ENCODE measurements at regions not wholly inside any gene's neighbourhood (a gene's known extent, or its start where the extent isn't known, plus 50 kb on each side); places are given as distances from the start of the nearest gene placed in this dataset.
"Not testable (repeated sequence)": the region's sequence is repeated elsewhere in the genome, so short reads cannot be mapped to it uniquely, and the experiment has no call there.

GRCh38 chr16:17567455-17567854 is 96.7 kb upstream of the XYLT1 start:
- DNase-seq: no peak

- no peak for DNase-seq
These were observed 96.1 kb upstream of the XYLT1 start for GRCh38 chr16:17566656-17567450.

GRCh38 chr16:17566075-17566474 is 95.3 kb upstream of the XYLT1 start:
- DNase-seq: no peak

- no peak for DNase-seq
These were observed 94.8 kb upstream of the XYLT1 start for GRCh38 chr16:17565605-17566004.

- no peak for DNase-seq
These were observed 94.1 kb upstream of the XYLT1 start for GRCh38 chr16:17564856-17565255.

GRCh38 chr16:17563323-17564091 is 92.7 kb upstream of the XYLT1 start:
- DNase-seq: no peak

GRCh38 chr16:17561056-17561455 is 90.3 kb upstream of the XYLT1 start:
- DNase-seq: no peak

GRCh38 chr16:17560548-17560947 is 89.8 kb upstream of the XYLT1 start:
- no peak for DNase-seq

GRCh38 chr16:17559394-17559793 is 88.6 kb upstream of the XYLT1 start:
- no peak for DNase-seq

GRCh38 chr16:17557949-17558348 is 87.2 kb upstream of the XYLT1 start:
- DNase-seq: no peak

GRCh38 chr16:17557480-17557879 is 86.7 kb upstream of the XYLT1 start:
- DNase-seq: no peak

GRCh38 chr16:17556276-17557052 is 85.7 kb upstream of the XYLT1 start:
- DNase-seq: no peak

GRCh38 chr16:17555176-17555575 is 84.4 kb upstream of the XYLT1 start:
- no peak for DNase-seq

GRCh38 chr16:17552351-17552750 is 81.6 kb upstream of the XYLT1 start:
- no peak for DNase-seq

- not testable (repeated sequence) for DNase-seq
These were observed 80.9 kb upstream of the XYLT1 start for GRCh38 chr16:17551682-17552081.

GRCh38 chr16:17548825-17549224 is 78.1 kb upstream of the XYLT1 start:
- no peak for DNase-seq

GRCh38 chr16:17544785-17545184 is 74.0 kb upstream of the XYLT1 start:
- DNase-seq: no peak

GRCh38 chr16:17544304-17544703 is 73.5 kb upstream of the XYLT1 start:
- DNase-seq: no peak

- DNase-seq: no peak
These were observed 72.3 kb upstream of the XYLT1 start for GRCh38 chr16:17543073-17543472.

- DNase-seq: no peak
These were observed 70.6 kb upstream of the XYLT1 start for GRCh38 chr16:17541324-17541723.

- DNase-seq: no peak
These were observed 68.2 kb upstream of the XYLT1 start for GRCh38 chr16:17538927-17539326.

- DNase-seq: no peak
These were observed 61.7 kb upstream of the XYLT1 start for GRCh38 chr16:17532338-17532995.
